ENCODE measurements at regions not wholly inside any gene's neighbourhood (a gene's known extent, or its start where the extent isn't known, plus 50 kb on each side); places are given as distances from the start of the nearest gene placed in this dataset.

- Mint-ChIP-seq H3K4me3 (no peak overlapping the region), H3K27ac (no peak overlapping the region), H3K9me3 (no peaks in the 10 kb centered on the region), H3K27me3 (peaks cover 24% of the 10 kb centered on the region), H3K36me3 (ENCODE audit: low read depth) (no peaks in the 10 kb centered on the region), H3K4me1 (no peaks in the 10 kb centered on the region)
- no peak for ATAC-seq (replicated peaks)
Measured at GRCh38 chr22:27387561-27387960, 414.0 kb downstream of the MN1 start.

- Mint-ChIP-seq H3K4me1 (no peaks in the 10 kb centered on the region), H3K9me3 (no peaks in the 10 kb centered on the region), H3K36me3 (ENCODE audit: low read depth) (no peaks in the 10 kb centered on the region), H3K27me3 (peaks cover 24% of the 10 kb centered on the region), H3K4me3 (no peak overlapping the region), H3K27ac (no peak overlapping the region)
- no peak for ATAC-seq (replicated peaks)
Measured at GRCh38 chr22:27388090-27388600, 413.4 kb downstream of the MN1 start.

- no peak overlapping the region for H3K4me3 Mint-ChIP-seq
- no peaks in the 10 kb centered on the region for H3K4me1 Mint-ChIP-seq
- no peak overlapping the region for H3K27ac Mint-ChIP-seq
- H3K27me3 Mint-ChIP-seq, result peaks cover 29% of the 10 kb centered on the region
- no peak for ATAC-seq (replicated peaks)
- H3K36me3 Mint-ChIP-seq (ENCODE audit: low read depth), result no peaks in the 10 kb centered on the region
- H3K9me3 Mint-ChIP-seq, result no peaks in the 10 kb centered on the region
Measured at GRCh38 chr22:27389727-27390075, 411.9 kb downstream of the MN1 start.

GRCh38 chr22:27391092-27391770 lies 410.3 kb downstream of the MN1 start:
- H3K4me3 Mint-ChIP-seq, result no peak overlapping the region
- H3K27me3 Mint-ChIP-seq, result peaks cover 26% of the 10 kb centered on the region
- H3K36me3 Mint-ChIP-seq (ENCODE audit: low read depth), result no peaks in the 10 kb centered on the region
- no peaks in the 10 kb centered on the region for H3K9me3 Mint-ChIP-seq
- H3K27ac Mint-ChIP-seq, result no peak overlapping the region
- no peaks in the 10 kb centered on the region for H3K4me1 Mint-ChIP-seq
- ATAC-seq (replicated peaks), result no peak

GRCh38 chr22:27393371-27393770 lies 408.2 kb downstream of the MN1 start:
- H3K27ac Mint-ChIP-seq, result no peak overlapping the region
- H3K27me3 Mint-ChIP-seq, result peaks cover 23% of the 10 kb centered on the region
- no peak overlapping the region for H3K4me3 Mint-ChIP-seq
- no peaks in the 10 kb centered on the region for H3K36me3 Mint-ChIP-seq (ENCODE audit: low read depth)
- ATAC-seq (replicated peaks), result no peak
- H3K9me3 Mint-ChIP-seq, result no peaks in the 10 kb centered on the region
- H3K4me1 Mint-ChIP-seq, result no peaks in the 10 kb centered on the region

- Mint-ChIP-seq H3K27ac (no peak overlapping the region), H3K4me1 (no peaks in the 10 kb centered on the region), H3K4me3 (no peak overlapping the region), H3K9me3 (no peaks in the 10 kb centered on the region), H3K36me3 (ENCODE audit: low read depth) (no peaks in the 10 kb centered on the region), H3K27me3 (peaks cover 14% of the 10 kb centered on the region)
- no peak for ATAC-seq (replicated peaks)
Measured at GRCh38 chr22:27394806-27395404, 406.7 kb downstream of the MN1 start.

- H3K9me3 Mint-ChIP-seq, result peaks cover 7% of the 10 kb centered on the region
- H3K27me3 Mint-ChIP-seq, result peaks cover 18% of the 10 kb centered on the region
- H3K27ac Mint-ChIP-seq, result no peak overlapping the region
- no peak for ATAC-seq (replicated peaks)
- no peak overlapping the region for H3K4me3 Mint-ChIP-seq
- no peaks in the 10 kb centered on the region for H3K36me3 Mint-ChIP-seq (ENCODE audit: low read depth)
- no peaks in the 10 kb centered on the region for H3K4me1 Mint-ChIP-seq
Measured at GRCh38 chr22:27397036-27397953, 404.3 kb downstream of the MN1 start.

GRCh38 chr22:27397954-27398342 lies 403.6 kb downstream of the MN1 start:
- Mint-ChIP-seq H3K27me3 (peaks cover 20% of the 10 kb centered on the region), H3K4me1 (no peaks in the 10 kb centered on the region), H3K4me3 (no peak overlapping the region), H3K9me3 (peaks cover 7% of the 10 kb centered on the region), H3K27ac (no peak overlapping the region), H3K36me3 (ENCODE audit: low read depth) (no peaks in the 10 kb centered on the region)
- ATAC-seq (replicated peaks), result no peak

GRCh38 chr22:27399161-27399560 lies 402.4 kb downstream of the MN1 start:
- H3K4me1 Mint-ChIP-seq, result no peaks in the 10 kb centered on the region
- no peak overlapping the region for H3K27ac Mint-ChIP-seq
- peaks cover 7% of the 10 kb centered on the region for H3K9me3 Mint-ChIP-seq
- H3K27me3 Mint-ChIP-seq, result peaks cover 20% of the 10 kb centered on the region
- no peak overlapping the region for H3K4me3 Mint-ChIP-seq
- no peak for ATAC-seq (replicated peaks)
- H3K36me3 Mint-ChIP-seq (ENCODE audit: low read depth), result no peaks in the 10 kb centered on the region

GRCh38 chr22:27400811-27401210 lies 400.7 kb downstream of the MN1 start:
- Mint-ChIP-seq H3K4me1 (no peaks in the 10 kb centered on the region), H3K36me3 (ENCODE audit: low read depth) (no peaks in the 10 kb centered on the region), H3K27ac (no peak overlapping the region), H3K4me3 (no peak overlapping the region), H3K27me3 (peaks cover 10% of the 10 kb centered on the region), H3K9me3 (peaks cover 7% of the 10 kb centered on the region)
- ATAC-seq (replicated peaks), result no peak

GRCh38 chr22:27401321-27401720 lies 400.2 kb downstream of the MN1 start:
- no peak for ATAC-seq (replicated peaks)
- Mint-ChIP-seq H3K4me3 (no peak overlapping the region), H3K4me1 (no peaks in the 10 kb centered on the region), H3K9me3 (peaks cover 7% of the 10 kb centered on the region), H3K36me3 (ENCODE audit: low read depth) (no peaks in the 10 kb centered on the region), H3K27me3 (peaks cover 10% of the 10 kb centered on the region), H3K27ac (no peak overlapping the region)

- no peak overlapping the region for H3K4me3 Mint-ChIP-seq
- H3K27me3 Mint-ChIP-seq, result peaks cover 20% of the 10 kb centered on the region
- H3K36me3 Mint-ChIP-seq (ENCODE audit: low read depth), result no peaks in the 10 kb centered on the region
- ATAC-seq (replicated peaks), result no peak
- peaks cover 7% of the 10 kb centered on the region for H3K9me3 Mint-ChIP-seq
- no peaks in the 10 kb centered on the region for H3K4me1 Mint-ChIP-seq
- H3K27ac Mint-ChIP-seq, result no peak overlapping the region
Measured at GRCh38 chr22:27404441-27404840, 397.1 kb downstream of the MN1 start.

- no peak overlapping the region for H3K27ac Mint-ChIP-seq
- H3K4me1 Mint-ChIP-seq, result no peaks in the 10 kb centered on the region
- no peak overlapping the region for H3K4me3 Mint-ChIP-seq
- H3K36me3 Mint-ChIP-seq (ENCODE audit: low read depth), result no peaks in the 10 kb centered on the region
- peaks cover 5% of the 10 kb centered on the region for H3K9me3 Mint-ChIP-seq
- ATAC-seq (replicated peaks), result no peak
- peaks cover 17% of the 10 kb centered on the region for H3K27me3 Mint-ChIP-seq
Measured at GRCh38 chr22:27405672-27406388, 395.7 kb downstream of the MN1 start.

GRCh38 chr22:27406389-27406861 lies 395.1 kb downstream of the MN1 start:
- Mint-ChIP-seq H3K4me1 (no peaks in the 10 kb centered on the region), H3K27me3 (peaks cover 14% of the 10 kb centered on the region), H3K36me3 (ENCODE audit: low read depth) (no peaks in the 10 kb centered on the region), H3K9me3 (peaks cover 3% of the 10 kb centered on the region), H3K27ac (no peak overlapping the region), H3K4me3 (no peak overlapping the region)
- ATAC-seq (replicated peaks), result no peak
